ENCODE measurements at regions not wholly inside any gene's neighbourhood (a gene's known extent, or its start where the extent isn't known, plus 50 kb on each side); places are given as distances from the start of the nearest gene placed in this dataset.

DNA sequence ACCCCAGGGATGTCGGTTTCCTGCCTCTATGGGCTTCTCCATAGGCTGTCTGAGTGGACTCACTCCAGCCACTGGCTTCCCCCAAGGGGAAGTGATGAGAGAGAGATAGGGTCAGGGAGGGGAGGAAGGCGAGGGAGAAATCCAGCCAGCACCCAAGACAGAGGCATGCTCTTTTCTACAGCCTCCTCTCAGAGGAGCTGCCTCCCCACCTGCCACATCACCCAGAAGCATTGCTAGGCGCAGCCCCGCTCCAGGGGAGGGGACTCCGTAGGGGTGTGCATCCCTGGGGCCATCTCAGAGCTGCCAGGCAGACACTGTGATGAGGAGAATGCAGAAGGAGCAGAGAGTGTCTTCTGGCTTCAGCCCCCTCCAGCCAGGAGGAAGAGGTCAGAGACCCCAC, 109.5 kb upstream of the NKX1-1 start:
- H3K9ac ChIP-seq (replicated peaks; ENCODE audit: extremely low read depth, insufficient read depth, low read length), result no peak overlapping the region
- intact Hi-C loops (cut with micrococcal nuclease), result no loop called here
- BruUV-seq (replicated peaks), result no TSS peak
- H3K36me3 ChIP-seq (ENCODE audit: control insufficient read depth in 2 of 2, extremely low read depth in 1 of 2, insufficient read depth in 2 of 2, low read length in 2 of 2), result no peaks in the 10 kb centered on the region
- H3K9me3 ChIP-seq (replicated peaks; ENCODE audit: control insufficient read depth, insufficient read depth, low read length), result no peaks in the 10 kb centered on the region
- H3K4me2 ChIP-seq (ENCODE audit: insufficient read depth, low read length), result no peak overlapping the region
- dilution Hi-C loops (cut with MboI; ENCODE audit: extremely low pct_ligation_motif_present, low sequenced_read_pairs), result no loop called here
- H3K4me3 ChIP-seq (replicated peaks in 1 of 3; ENCODE audit: insufficient read depth in 1 of 3, low read depth in 1 of 3, low read length in 3 of 3), result no peak overlapping the region
- CTCF ChIA-PET, result no interaction called here
- FAIRE-seq, result no peak
- no peaks in the 10 kb centered on the region for H3K79me2 ChIP-seq (ENCODE audit: control insufficient read depth, insufficient read depth, low read length)
- POLR2A ChIA-PET, result no interaction called here
- H3K27ac ChIP-seq (ENCODE audit: insufficient read depth, low read depth, low read length), result no peak overlapping the region
- no peaks in the 10 kb centered on the region for H4K20me1 ChIP-seq (replicated peaks; ENCODE audit: control insufficient read depth, extremely low read depth, insufficient read depth, low read length)
- H3K27me3 ChIP-seq (ENCODE audit: control insufficient read depth in 2 of 2, insufficient read depth in 2 of 2, low read length in 2 of 2), result peaks cover 0 to 3% of the 10 kb centered on the region in 2 experiments
- no peak for DNase-seq (ENCODE audit: low read depth, low spot score)
- no peak overlapping the region for H2AFZ ChIP-seq (ENCODE audit: low read depth, low read length)
- H3K9me1 ChIP-seq (replicated peaks; ENCODE audit: control insufficient read depth, extremely low read depth, insufficient read depth, low read length), result no peaks in the 10 kb centered on the region
- no peaks in the 10 kb centered on the region for H3K4me1 ChIP-seq (ENCODE audit: control insufficient read depth, extremely low read depth, insufficient read depth, low read length)
- TF ChIP-seq POLR2A (IDR thresholded peaks at IDR 0.05; ENCODE audit: low read depth, low read length), result no peak
- no peak for TF ChIP-seq FOS (IDR thresholded peaks at IDR 0.05; ENCODE audit: borderline replicate concordance, insufficient read depth, low read length)
- no peak for TF ChIP-seq MYC (IDR thresholded peaks at IDR 0.05; ENCODE audit: low read depth, low read length)
- TF ChIP-seq JUN (IDR thresholded peaks at IDR 0.05; ENCODE audit: borderline replicate concordance, insufficient read depth, insufficient read length, low read depth), result no peak
- TF ChIP-seq GATA2 (IDR thresholded peaks at IDR 0.05; ENCODE audit: insufficient read depth, insufficient read length, low read depth, low read length), result no peak
- TF ChIP-seq, protein P1, sequence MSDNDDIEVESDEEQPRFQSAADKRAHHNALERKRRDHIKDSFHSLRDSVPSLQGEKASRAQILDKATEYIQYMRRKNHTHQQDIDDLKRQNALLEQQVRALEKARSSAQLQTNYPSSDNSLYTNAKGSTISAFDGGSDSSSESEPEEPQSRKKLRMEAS (IDR thresholded peaks at IDR 0.05; ENCODE audit: insufficient read depth, insufficient read length), result no peak

DNA sequence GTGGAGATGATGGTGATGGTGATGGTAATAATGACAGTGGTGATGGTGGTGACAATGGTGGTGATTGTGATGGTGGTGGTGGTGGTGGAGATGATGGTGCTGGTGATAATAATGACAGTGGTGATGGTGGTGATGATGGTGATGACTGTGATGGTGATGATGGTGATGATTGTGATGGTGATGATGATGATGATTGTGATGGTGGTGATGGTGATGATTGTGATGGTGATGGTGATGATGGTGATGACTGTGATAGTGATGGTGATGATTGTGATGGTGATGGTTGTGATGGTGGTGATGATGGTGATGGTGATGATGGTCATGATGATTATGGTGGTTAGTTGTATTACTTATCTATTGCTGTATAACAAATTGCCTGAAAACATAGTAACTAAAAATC, 108.9 kb upstream of the NKX1-1 start:
- intact Hi-C loops (cut with micrococcal nuclease), result no loop called here
- no peaks in the 10 kb centered on the region for H3K9me1 ChIP-seq (replicated peaks; ENCODE audit: control insufficient read depth, extremely low read depth, insufficient read depth, low read length)
- H3K27ac ChIP-seq (ENCODE audit: insufficient read depth, low read depth, low read length), result no peak overlapping the region
- H3K9ac ChIP-seq (replicated peaks; ENCODE audit: extremely low read depth, insufficient read depth, low read length), result no peak overlapping the region
- FAIRE-seq (no peak), DNase-seq (ENCODE audit: low read depth, low spot score) (no peak)
- POLR2A ChIA-PET, result no interaction called here
- H3K4me3 ChIP-seq (replicated peaks in 1 of 3; ENCODE audit: insufficient read depth in 1 of 3, low read depth in 1 of 3, low read length in 3 of 3), result no peak overlapping the region
- no peaks in the 10 kb centered on the region for H3K79me2 ChIP-seq (ENCODE audit: control insufficient read depth, insufficient read depth, low read length)
- TF ChIP-seq JUN (IDR thresholded peaks at IDR 0.05; ENCODE audit: borderline replicate concordance, insufficient read depth, insufficient read length, low read depth), result no peak
- TF ChIP-seq FOS (IDR thresholded peaks at IDR 0.05; ENCODE audit: borderline replicate concordance, insufficient read depth, low read length), result no peak
- TF ChIP-seq POLR2AphosphoS5 (IDR thresholded peaks at IDR 0.05; ENCODE audit: insufficient read depth, low read depth, low read length), result no peak
- TF ChIP-seq EZH2 (IDR thresholded peaks at IDR 0.05; ENCODE audit: borderline replicate concordance, low read depth, low read length, severe bottlenecking), result no peak
- TF ChIP-seq, protein P1 (IDR thresholded peaks at IDR 0.05; ENCODE audit: insufficient read depth, insufficient read length), result no peak
- no peak for TF ChIP-seq POLR2A (IDR thresholded peaks at IDR 0.05; ENCODE audit: low read depth, low read length)
- no peak for TF ChIP-seq MYC (IDR thresholded peaks at IDR 0.05; ENCODE audit: low read depth, low read length)
- CTCF ChIA-PET, result no interaction called here
- dilution Hi-C loops (cut with MboI; ENCODE audit: extremely low pct_ligation_motif_present, low sequenced_read_pairs), result no loop called here
- no peak overlapping the region for H2AFZ ChIP-seq (ENCODE audit: low read depth, low read length)
- H3K27me3 ChIP-seq (ENCODE audit: control insufficient read depth in 2 of 2, insufficient read depth in 2 of 2, low read length in 2 of 2), result peaks cover 0 to 2% of the 10 kb centered on the region in 2 experiments
- no peaks in the 10 kb centered on the region for H3K36me3 ChIP-seq (ENCODE audit: control insufficient read depth in 2 of 2, extremely low read depth in 1 of 2, insufficient read depth in 2 of 2, low read length in 2 of 2)
- H4K20me1 ChIP-seq (replicated peaks; ENCODE audit: control insufficient read depth, extremely low read depth, insufficient read depth, low read length), result no peaks in the 10 kb centered on the region
- H3K4me2 ChIP-seq (ENCODE audit: insufficient read depth, low read length), result no peak overlapping the region
- H3K9me3 ChIP-seq (replicated peaks; ENCODE audit: control insufficient read depth, insufficient read depth, low read length), result no peaks in the 10 kb centered on the region
- BruUV-seq (replicated peaks), result no TSS peak
- no peaks in the 10 kb centered on the region for H3K4me1 ChIP-seq (ENCODE audit: control insufficient read depth, extremely low read depth, insufficient read depth, low read length)

Data from endothelial cell of umbilical vein (primary cell).